ENCODE measurements at regions not wholly inside any gene's neighbourhood (a gene's known extent, or its start where the extent isn't known, plus 50 kb on each side); places are given as distances from the start of the nearest gene placed in this dataset.

- H3K4me1 ChIP-seq = no peaks in the 10 kb centered on the region
- no peaks in the 10 kb centered on the region for H3K27me3 ChIP-seq
- WGBS, 2 donors = 96 to 99% methylated on average over 1 of the region's 1 CpG
- H3K9me3 ChIP-seq = peaks cover 0 to 17% (median 4%) of the 10 kb centered on the region in 11 donors
- H3K36me3 ChIP-seq = no peaks in the 10 kb centered on the region
- no peak overlapping the region for H3K27ac ChIP-seq
- ATAC-seq = no peak
- no peak for DNase-seq
- intact Hi-C loops (cut with DNase I) = no loop called here
- TF ChIP-seq, protein P1, sequence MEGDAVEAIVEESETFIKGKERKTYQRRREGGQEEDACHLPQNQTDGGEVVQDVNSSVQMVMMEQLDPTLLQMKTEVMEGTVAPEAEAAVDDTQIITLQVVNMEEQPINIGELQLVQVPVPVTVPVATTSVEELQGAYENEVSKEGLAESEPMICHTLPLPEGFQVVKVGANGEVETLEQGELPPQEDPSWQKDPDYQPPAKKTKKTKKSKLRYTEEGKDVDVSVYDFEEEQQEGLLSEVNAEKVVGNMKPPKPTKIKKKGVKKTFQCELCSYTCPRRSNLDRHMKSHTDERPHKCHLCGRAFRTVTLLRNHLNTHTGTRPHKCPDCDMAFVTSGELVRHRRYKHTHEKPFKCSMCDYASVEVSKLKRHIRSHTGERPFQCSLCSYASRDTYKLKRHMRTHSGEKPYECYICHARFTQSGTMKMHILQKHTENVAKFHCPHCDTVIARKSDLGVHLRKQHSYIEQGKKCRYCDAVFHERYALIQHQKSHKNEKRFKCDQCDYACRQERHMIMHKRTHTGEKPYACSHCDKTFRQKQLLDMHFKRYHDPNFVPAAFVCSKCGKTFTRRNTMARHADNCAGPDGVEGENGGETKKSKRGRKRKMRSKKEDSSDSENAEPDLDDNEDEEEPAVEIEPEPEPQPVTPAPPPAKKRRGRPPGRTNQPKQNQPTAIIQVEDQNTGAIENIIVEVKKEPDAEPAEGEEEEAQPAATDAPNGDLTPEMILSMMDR (IDR thresholded peaks at IDR 0.05) = no peak
- H3K4me3 ChIP-seq = no peak overlapping the region
Measured at GRCh38 chr3:150101016-150101415, 130.3 kb upstream of the PFN2 start.

DNA sequence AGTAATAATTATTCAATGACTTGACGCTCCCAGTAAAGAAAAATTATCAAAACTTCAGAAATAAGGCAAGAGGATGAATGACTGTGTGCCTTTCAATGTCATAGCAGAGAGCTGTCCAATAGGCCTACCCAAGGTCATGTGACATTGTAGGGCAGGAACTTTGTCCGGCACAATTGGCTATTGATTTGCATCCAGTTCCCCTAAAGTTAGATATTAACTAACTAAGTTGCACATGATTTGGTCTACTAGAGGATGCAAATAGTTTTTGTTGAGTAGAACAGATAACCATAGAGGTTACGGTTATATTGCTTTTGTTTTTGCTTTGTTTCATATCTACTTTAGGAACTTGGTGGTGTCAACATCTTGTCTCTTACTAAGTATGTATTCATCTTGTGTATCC lies 127.9 kb upstream of the PFN2 start:
- TF ChIP-seq, protein P1 (IDR thresholded peaks at IDR 0.05) = no peak
- Histone ChIP-seq H3K4me1 (no peaks in the 10 kb centered on the region), H3K27me3 (no peaks in the 10 kb centered on the region), H3K27ac (no peak overlapping the region), H3K9me3 (peaks cover 0 to 17% (median 4%) of the 10 kb centered on the region in 11 donors), H3K4me3 (no peak overlapping the region), H3K36me3 (no peaks in the 10 kb centered on the region)
- intact Hi-C loops (cut with DNase I) = loop anchor here in 1 of 10 donors (10.0 kb wide), 1 partner anchor 104 kb away; no protein-coding TSS in a partner anchor
- WGBS, 2 donors = 96 to 98% methylated on average over 3 of the region's 3 CpGs
- ATAC-seq (no peak), DNase-seq (no peak)

- peaks cover 0 to 17% (median 4%) of the 10 kb centered on the region in 11 donors for H3K9me3 ChIP-seq
- ATAC-seq (no peak), DNase-seq (no peak)
- no peak overlapping the region for H3K4me3 ChIP-seq
- no peak overlapping the region for H3K27ac ChIP-seq
- H3K27me3 ChIP-seq = no peaks in the 10 kb centered on the region
- TF ChIP-seq, protein P1 (IDR thresholded peaks at IDR 0.05) = no peak
- WGBS, 2 donors = 79 to 94% methylated on average over 4 of the region's 4 CpGs
- no peaks in the 10 kb centered on the region for H3K36me3 ChIP-seq
- no peaks in the 10 kb centered on the region for H3K4me1 ChIP-seq
- intact Hi-C loops (cut with DNase I) = loop anchor here in 1 of 10 donors (10.0 kb wide), 1 partner anchor 103 kb away; no protein-coding TSS in a partner anchor
Measured at GRCh38 chr3:150097588-150097890, 126.8 kb upstream of the PFN2 start.

DNA sequence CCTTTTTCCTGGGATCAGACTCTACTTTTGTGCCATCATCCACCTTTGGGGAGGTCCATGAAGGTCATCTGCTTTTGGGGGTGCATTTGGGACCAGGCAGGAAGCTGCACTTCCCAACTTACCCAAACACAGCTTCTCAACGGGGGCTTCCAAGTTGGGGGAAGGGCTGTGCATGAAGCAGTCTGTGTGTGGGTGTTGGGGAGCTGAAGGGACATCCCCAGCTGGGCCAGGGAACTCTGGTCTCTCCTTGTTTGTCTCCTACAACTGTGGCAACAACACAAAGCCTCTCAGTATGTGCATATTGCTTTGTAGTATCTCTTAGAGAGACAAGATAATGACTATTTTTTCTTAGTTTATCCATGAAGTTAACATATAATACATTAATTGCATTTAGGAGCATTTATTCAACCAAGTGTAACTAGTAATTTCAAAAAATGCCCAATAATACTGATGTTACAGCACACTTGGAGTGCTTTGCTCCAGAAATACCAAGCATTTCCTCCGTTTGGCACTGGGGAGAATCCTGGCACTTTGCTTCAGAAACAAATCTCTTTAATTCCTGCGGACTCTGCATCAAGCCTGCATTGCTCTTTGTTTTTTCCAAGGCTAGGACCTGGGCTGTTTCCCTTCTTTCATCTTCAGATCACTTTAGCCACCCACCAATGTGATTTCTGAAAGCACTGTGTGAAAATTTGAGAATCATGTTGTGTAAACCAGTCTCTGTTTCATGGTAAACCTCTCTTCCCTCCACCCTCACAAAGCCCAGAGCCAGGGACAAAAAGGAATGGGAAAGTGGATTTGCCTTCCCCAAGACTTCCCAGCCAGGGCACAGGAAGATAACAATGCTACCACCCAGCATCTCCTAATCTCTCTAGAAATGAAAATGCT lies 126.2 kb upstream of the PFN2 start:
- no peak for ATAC-seq
- H3K36me3 ChIP-seq = no peaks in the 10 kb centered on the region
- TF ChIP-seq, protein P1 (IDR thresholded peaks at IDR 0.05) = no peak
- intact Hi-C loops (cut with DNase I) = loop anchor here in 1 of 10 donors (10.0 kb wide), 1 partner anchor 102 kb away; no protein-coding TSS in a partner anchor
- H3K9me3 ChIP-seq = peaks cover 0 to 16% (median 4%) of the 10 kb centered on the region in 11 donors
- no peak overlapping the region for H3K27ac ChIP-seq
- no peaks in the 10 kb centered on the region for H3K27me3 ChIP-seq
- no peaks in the 10 kb centered on the region for H3K4me1 ChIP-seq
- 44 to 52% methylated on average over 3 of the region's 3 CpGs for WGBS, 2 donors
- no peak overlapping the region for H3K4me3 ChIP-seq
- no peak for DNase-seq
